SK-N-SH (cell line): ENCODE measurements at regions not wholly inside any gene's neighbourhood (a gene's known extent, or its start where the extent isn't known, plus 50 kb on each side); places are given as distances from the start of the nearest gene placed in this dataset.

Experiments used
- CTCF ChIP-seq: fragments of 200-600 bp; sonication (generic); IDR thresholded peaks from 2 replicates; pipeline ENCODE4 v1.6.1; 2017; ENCODE audit warnings: antibody characterized with exemption, mild to moderate bottlenecking, moderate library complexity
- IRF3 ChIP-seq: fragments of 150-350 bp; IDR thresholded peaks from 2 replicates; pipeline ENCODE4 v1.6.1; 2016; ENCODE audit warnings: mild to moderate bottlenecking, low read depth, low read length

- TF ChIP-seq CTCF (no peak), IRF3 (no peak)
Observed at GRCh38 chr13:73751290-73751689, 382.9 kb downstream of the KLF12 start.
